MCF 10A (cell line): ENCODE measurements at regions not wholly inside any gene's neighbourhood (a gene's known extent, or its start where the extent isn't known, plus 50 kb on each side); places are given as distances from the start of the nearest gene placed in this dataset.

Experiments
- BruUV-seq: library from RNA; stranded (reverse); fragments of 400-500 nt; replicated peaks from 2 replicates; lab custom pipeline; 2021; lab: Mats Ljungman, UMichigan
- CTCF ChIA-PET: fragments of 300-600 bp; sonication (Branson Sonifier 250); formaldehyde crosslinking; extraction: SDS; loops from one replicate; lab custom pipeline; 2021; ENCODE audit warnings: antibody characterized with exemption, inconsistent platforms; lab: Yijun Ruan, JAX
- POLR2A ChIA-PET: fragments of 300-600, 350-650 bp; sonication (Branson Sonifier 250); formaldehyde crosslinking; extraction: SDS; loops from one replicate; lab custom pipeline; 2020; ENCODE audit warnings: antibody characterized with exemption, inconsistent platforms; lab: Yijun Ruan, JAX
- DNase-seq: peaks from one replicate; pipeline ENCODE4 v3.0.0-alpha.2; 2018; ENCODE audit not compliant: unreplicated experiment
- H3K27ac Mint-ChIP-seq: one replicate; pipeline ENCODE4 v1.8.0; 2022; ENCODE audit warnings: mild to moderate bottlenecking, low read depth, mixed read lengths; ENCODE audit not compliant: unreplicated experiment
- H3K27me3 Mint-ChIP-seq: one replicate; pipeline ENCODE4 v1.8.0; 2022; ENCODE audit warnings: mixed read lengths; ENCODE audit not compliant: insufficient read depth, unreplicated experiment
- H3K36me3 Mint-ChIP-seq: one replicate; pipeline ENCODE4 v1.8.0; 2022; ENCODE audit warnings: mild to moderate bottlenecking, moderate library complexity, mixed read lengths; ENCODE audit not compliant: insufficient read depth, unreplicated experiment
- H3K4me1 Mint-ChIP-seq: one replicate; pipeline ENCODE4 v1.8.0; 2022; ENCODE audit warnings: mixed read lengths; ENCODE audit not compliant: insufficient read depth, unreplicated experiment
- H3K4me3 Mint-ChIP-seq: one replicate; pipeline ENCODE4 v1.8.0; 2022; ENCODE audit warnings: mild to moderate bottlenecking, moderate library complexity, mixed read lengths; ENCODE audit not compliant: unreplicated experiment
- H3K9me3 Mint-ChIP-seq: one replicate; pipeline ENCODE4 v1.8.0; 2022; ENCODE audit warnings: mixed read lengths; ENCODE audit not compliant: unreplicated experiment
- intact Hi-C: fragments of 100-400 bp; cut with micrococcal nuclease; formaldehyde crosslinking; loops from 2 replicates; pipeline ENCODE4 v1.14.1; 2022
- TF ChIP-seq, protein P1 (sequence below): fragments of 200-600 bp; IDR thresholded peaks from one replicate; pipeline ENCODE4 v1.8.0; 2022; ENCODE audit warnings: antibody characterized with exemption, mild to moderate bottlenecking; ENCODE audit not compliant: unreplicated experiment

DNA sequence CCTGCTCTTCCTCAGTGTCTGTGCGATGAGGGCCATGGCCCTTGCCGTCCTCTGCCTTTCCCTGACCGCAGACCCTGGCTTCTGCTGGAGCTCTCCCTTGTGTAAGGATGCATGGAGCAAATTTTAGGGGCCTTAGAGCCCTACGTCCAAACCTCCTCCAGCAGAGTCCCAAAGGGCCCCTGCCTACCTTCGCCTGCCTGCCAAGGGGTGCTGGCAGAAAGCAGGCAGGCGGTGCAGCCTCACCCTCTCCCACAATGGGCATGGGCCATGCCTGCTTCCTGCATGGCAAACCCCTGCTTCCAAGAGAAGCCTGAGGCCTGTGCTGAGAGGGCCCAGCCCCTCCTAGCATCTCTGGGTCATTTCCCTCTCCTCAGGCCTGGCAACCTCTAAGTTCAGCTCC lies 71.3 kb upstream of the FGF3 start:
- BruUV-seq: no TSS peak
- no peak for DNase-seq
- POLR2A ChIA-PET: no interaction called here
- Mint-ChIP-seq H3K4me3 (no peak overlapping the region), H3K36me3 (no peaks in the 10 kb centered on the region), H3K27ac (no peak overlapping the region), H3K4me1 (no peaks in the 10 kb centered on the region), H3K27me3 (peaks cover 12% of the 10 kb centered on the region), H3K9me3 (no peaks in the 10 kb centered on the region)
- TF ChIP-seq, protein P1, sequence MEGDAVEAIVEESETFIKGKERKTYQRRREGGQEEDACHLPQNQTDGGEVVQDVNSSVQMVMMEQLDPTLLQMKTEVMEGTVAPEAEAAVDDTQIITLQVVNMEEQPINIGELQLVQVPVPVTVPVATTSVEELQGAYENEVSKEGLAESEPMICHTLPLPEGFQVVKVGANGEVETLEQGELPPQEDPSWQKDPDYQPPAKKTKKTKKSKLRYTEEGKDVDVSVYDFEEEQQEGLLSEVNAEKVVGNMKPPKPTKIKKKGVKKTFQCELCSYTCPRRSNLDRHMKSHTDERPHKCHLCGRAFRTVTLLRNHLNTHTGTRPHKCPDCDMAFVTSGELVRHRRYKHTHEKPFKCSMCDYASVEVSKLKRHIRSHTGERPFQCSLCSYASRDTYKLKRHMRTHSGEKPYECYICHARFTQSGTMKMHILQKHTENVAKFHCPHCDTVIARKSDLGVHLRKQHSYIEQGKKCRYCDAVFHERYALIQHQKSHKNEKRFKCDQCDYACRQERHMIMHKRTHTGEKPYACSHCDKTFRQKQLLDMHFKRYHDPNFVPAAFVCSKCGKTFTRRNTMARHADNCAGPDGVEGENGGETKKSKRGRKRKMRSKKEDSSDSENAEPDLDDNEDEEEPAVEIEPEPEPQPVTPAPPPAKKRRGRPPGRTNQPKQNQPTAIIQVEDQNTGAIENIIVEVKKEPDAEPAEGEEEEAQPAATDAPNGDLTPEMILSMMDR: no peak
- CTCF ChIA-PET: interaction anchor here (0.6 to 2.5 kb wide), 8 partner anchors 16 to 317 kb away, joined by 3 to 13 read pairs (median 4); no protein-coding TSS in a partner anchor
- intact Hi-C loops: no loop called here

DNA sequence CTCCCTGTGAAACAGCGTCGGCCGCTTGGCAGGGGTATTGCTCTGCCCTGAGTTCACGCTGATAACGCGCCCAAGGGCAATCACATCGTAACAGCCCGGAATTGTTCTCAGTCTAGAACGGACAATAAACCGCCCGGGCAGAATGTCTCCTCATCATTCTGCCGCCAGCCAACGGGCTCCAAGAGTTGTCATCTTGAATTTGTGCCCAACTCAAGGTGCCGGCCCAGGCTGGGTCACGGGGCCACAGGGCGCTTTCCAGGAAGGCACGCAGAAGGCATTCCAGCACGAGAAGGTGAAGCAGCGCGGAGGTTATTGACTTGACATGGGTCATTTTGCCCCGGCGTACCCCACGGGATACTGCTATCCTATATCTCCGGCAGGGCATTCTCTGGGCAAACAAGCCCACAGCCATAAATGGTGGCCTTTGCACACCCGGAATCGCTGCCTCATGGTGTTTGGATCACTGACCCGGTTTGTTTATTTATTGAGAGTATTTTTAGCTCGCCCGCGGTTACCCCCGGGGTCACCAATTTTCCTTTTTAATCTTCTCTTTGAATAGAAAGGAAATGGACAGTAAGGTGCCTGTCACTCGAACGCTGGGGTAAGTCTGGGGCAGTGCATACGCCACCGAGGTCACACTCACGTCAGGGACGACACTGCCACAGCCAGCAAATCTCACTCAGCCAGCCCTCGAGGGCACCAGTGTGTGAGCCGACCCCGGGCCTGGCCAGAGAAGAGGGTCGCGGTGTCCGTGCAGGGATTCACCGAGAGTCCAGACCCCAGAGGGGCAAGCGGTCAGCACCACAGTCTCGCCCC lies 72.4 kb upstream of the FGF3 start:
- Mint-ChIP-seq H3K9me3 (no peaks in the 10 kb centered on the region), H3K27ac (no peak overlapping the region), H3K4me1 (no peaks in the 10 kb centered on the region), H3K4me3 (no peak overlapping the region), H3K36me3 (no peaks in the 10 kb centered on the region), H3K27me3 (peaks cover 15% of the 10 kb centered on the region)
- ChIA-PET CTCF (interaction anchor here (1.4 to 2.5 kb wide), 2 partner anchors 18 to 207 kb away, joined by 5 to 13 read pairs; no protein-coding TSS in a partner anchor), POLR2A (interaction anchor here (0.6 kb wide), 1 partner anchor 53 kb away, joined by 4 read pairs; no protein-coding TSS in a partner anchor)
- DNase-seq: no peak
- TF ChIP-seq, protein P1: no peak
- intact Hi-C loops: no loop called here
- BruUV-seq: no TSS peak

DNA sequence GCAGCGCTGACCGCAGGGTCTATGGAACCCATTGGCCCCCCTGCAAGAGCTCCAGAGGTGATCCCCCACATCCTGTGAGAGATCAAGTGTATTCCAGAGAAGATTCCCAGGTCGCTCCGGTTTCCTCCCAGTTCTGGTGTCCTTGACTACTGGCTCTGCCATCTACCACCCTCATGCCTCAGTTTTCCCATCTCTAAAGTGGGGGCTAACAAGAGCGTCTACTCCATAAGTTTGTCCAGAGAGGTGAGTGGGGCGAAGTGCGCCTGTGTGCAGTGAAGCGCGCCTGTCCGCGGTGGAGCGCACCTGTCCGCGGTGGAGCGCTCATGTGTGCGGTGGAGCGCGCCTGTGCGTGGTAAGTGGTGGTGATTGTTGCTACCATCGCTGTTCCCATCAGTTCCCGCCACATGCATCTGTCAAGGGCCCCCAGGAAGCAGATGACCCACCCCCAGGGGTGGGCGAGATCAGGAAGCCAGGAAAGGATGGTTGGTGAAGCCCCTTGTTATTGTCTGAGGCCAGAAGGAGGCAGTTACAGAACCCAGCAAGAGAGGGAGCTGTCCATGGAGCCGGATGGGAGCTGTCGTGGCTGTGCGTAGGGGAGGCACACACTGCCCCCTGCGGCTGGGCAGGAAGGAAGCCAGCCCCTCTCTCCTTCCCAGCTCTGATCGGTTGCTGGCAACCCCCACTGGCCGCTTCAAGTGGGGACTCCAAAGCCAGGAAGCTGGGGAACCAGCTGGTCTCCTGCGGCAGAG lies 73.2 kb upstream of the FGF3 start:
- no TSS peak for BruUV-seq
- H3K36me3 Mint-ChIP-seq: no peaks in the 10 kb centered on the region
- H3K27ac Mint-ChIP-seq: no peak overlapping the region
- H3K27me3 Mint-ChIP-seq: peaks cover 22% of the 10 kb centered on the region
- ChIA-PET CTCF (interaction anchor here (0.6 to 2.5 kb wide), 3 partner anchors 23 to 207 kb away, joined by 3 to 13 read pairs (median 3); no protein-coding TSS in a partner anchor), POLR2A (interaction anchor here (0.6 kb wide), 1 partner anchor 53 kb away, joined by 4 read pairs; no protein-coding TSS in a partner anchor)
- H3K4me3 Mint-ChIP-seq: no peak overlapping the region
- no peaks in the 10 kb centered on the region for H3K9me3 Mint-ChIP-seq
- no peaks in the 10 kb centered on the region for H3K4me1 Mint-ChIP-seq
- intact Hi-C loops: no loop called here
- TF ChIP-seq, protein P1: no peak
- DNase-seq: no peak
